Activated CD4-positive, alpha-beta T cell treated with anti-CD3 and anti-CD28 coated beads, Interleukin-2, amount 50 U/mL, for 48 hours (primary cell): ENCODE measurements at regions not wholly inside any gene's neighbourhood (a gene's known extent, or its start where the extent isn't known, plus 50 kb on each side); places are given as distances from the start of the nearest gene placed in this dataset.

Source experiments
- DNase-seq, 2 experiments: peaks; one replicate each; pipeline ENCODE4 v3.0.0-alpha.2; 2020

GRCh38 chr4:41859087-41859486, 76.1 kb upstream of the TMEM33 start:
- DNase-seq, result no peak

GRCh38 chr4:41857226-41857641, 78.0 kb upstream of the TMEM33 start:
- DNase-seq, result no peak

- DNase-seq, result no peak
Measured at GRCh38 chr4:41856797-41857196, 78.4 kb upstream of the TMEM33 start.

- DNase-seq, result no peak
Measured at GRCh38 chr4:41853973-41854372, 81.3 kb upstream of the TMEM33 start.

- no peak for DNase-seq
Measured at GRCh38 chr4:41852229-41852628, 83.0 kb upstream of the TMEM33 start.

GRCh38 chr4:41851621-41852020, 83.6 kb upstream of the TMEM33 start:
- no peak for DNase-seq

GRCh38 chr4:41844327-41844726, 90.9 kb upstream of the TMEM33 start:
- no peak for DNase-seq

GRCh38 chr4:41839916-41840854, 91.7 kb upstream of the PHOX2B start:
- DNase-seq, result peak; percentile 7 to 9

- DNase-seq, result no peak
Measured at GRCh38 chr4:41838590-41838989, 90.1 kb upstream of the PHOX2B start.

GRCh38 chr4:41835321-41835995, 86.9 kb upstream of the PHOX2B start:
- DNase-seq, result no peak

- DNase-seq, result no peak
Measured at GRCh38 chr4:41832961-41833360, 84.4 kb upstream of the PHOX2B start.

GRCh38 chr4:41822325-41822724, 73.8 kb upstream of the PHOX2B start:
- DNase-seq, result no peak

- DNase-seq, result no peak
Measured at GRCh38 chr4:41820473-41820872, 71.9 kb upstream of the PHOX2B start.

- DNase-seq, result no peak
Measured at GRCh38 chr4:41819621-41820020, 71.1 kb upstream of the PHOX2B start.

GRCh38 chr4:41815473-41815872, 66.9 kb upstream of the PHOX2B start:
- DNase-seq, result no peak

GRCh38 chr4:41814565-41814964, 66.0 kb upstream of the PHOX2B start:
- no peak for DNase-seq

GRCh38 chr4:41806807-41807206, 58.3 kb upstream of the PHOX2B start:
- DNase-seq, result no peak

GRCh38 chr4:41802590-41802989, 54.1 kb upstream of the PHOX2B start:
- no peak for DNase-seq

GRCh38 chr4:41799126-41799525, 50.6 kb upstream of the PHOX2B start:
- no peak for DNase-seq
